Vagina (tissue), 2 donors: ENCODE measurements at regions not wholly inside any gene's neighbourhood (a gene's known extent, or its start where the extent isn't known, plus 50 kb on each side); places are given as distances from the start of the nearest gene placed in this dataset.
"Not testable (repeated sequence)": the region's sequence is repeated elsewhere in the genome, so short reads cannot be mapped to it uniquely, and the experiment has no call there.

ENCODE experiments used
- CTCF ChIP-seq, 3 experiments: fragments of 450-650 bp in 2 of 3; fragments of 200-600 bp in 1 of 3; sonication (generic) in 1 of 3; IDR thresholded peaks; one replicate each; pipeline ENCODE4 v1.5.1; 2017 to 2019; ENCODE audit warnings: antibody characterized with exemption in 3 of 3, mild to moderate bottlenecking in 2 of 3, moderate library complexity in 2 of 3
- POLR2A ChIP-seq, 2 donors: fragments of 450-650 bp; IDR thresholded peaks; one replicate each; pipeline ENCODE4 v1.6.1; 2017; ENCODE audit warnings: antibody characterized with exemption in 2 of 2, mild to moderate bottlenecking in 2 of 2, moderate library complexity in 2 of 2

GRCh38 chr2:131264034-131264433 lies 54.7 kb downstream of the POTEE start:
- not testable (repeated sequence) for TF ChIP-seq CTCF, POLR2A (IDR thresholded peaks at IDR 0.05)
